PFSK-1 (cell line): ENCODE measurements at regions not wholly inside any gene's neighbourhood (a gene's known extent, or its start where the extent isn't known, plus 50 kb on each side); places are given as distances from the start of the nearest gene placed in this dataset.

ENCODE experiments used
- FOXP2 ChIP-seq: optimal IDR thresholded peaks from 2 replicates; pipeline ENCODE3; 2011; ENCODE audit warnings: borderline replicate concordance, control low read depth, inconsistent platforms; ENCODE audit not compliant: insufficient read depth; ENCODE audit errors: extremely low read length, extremely low read depth
- POLR2AphosphoS5 ChIP-seq: IDR thresholded peaks from 2 replicates; pipeline ENCODE4 v1.6.1; 2012; ENCODE audit warnings: low read depth, mild to moderate bottlenecking, control low read depth, low read length, moderate library complexity
- SIN3A ChIP-seq: IDR thresholded peaks from 2 replicates; pipeline ENCODE4 v1.6.1; 2012; ENCODE audit warnings: mild to moderate bottlenecking, low read length, moderate library complexity, borderline replicate concordance; ENCODE audit not compliant: insufficient read depth
- TAF1 ChIP-seq: IDR thresholded peaks from 2 replicates; pipeline ENCODE4 v1.6.1; 2012; ENCODE audit warnings: low read length, control low read depth, borderline replicate concordance; ENCODE audit not compliant: insufficient read depth

DNA sequence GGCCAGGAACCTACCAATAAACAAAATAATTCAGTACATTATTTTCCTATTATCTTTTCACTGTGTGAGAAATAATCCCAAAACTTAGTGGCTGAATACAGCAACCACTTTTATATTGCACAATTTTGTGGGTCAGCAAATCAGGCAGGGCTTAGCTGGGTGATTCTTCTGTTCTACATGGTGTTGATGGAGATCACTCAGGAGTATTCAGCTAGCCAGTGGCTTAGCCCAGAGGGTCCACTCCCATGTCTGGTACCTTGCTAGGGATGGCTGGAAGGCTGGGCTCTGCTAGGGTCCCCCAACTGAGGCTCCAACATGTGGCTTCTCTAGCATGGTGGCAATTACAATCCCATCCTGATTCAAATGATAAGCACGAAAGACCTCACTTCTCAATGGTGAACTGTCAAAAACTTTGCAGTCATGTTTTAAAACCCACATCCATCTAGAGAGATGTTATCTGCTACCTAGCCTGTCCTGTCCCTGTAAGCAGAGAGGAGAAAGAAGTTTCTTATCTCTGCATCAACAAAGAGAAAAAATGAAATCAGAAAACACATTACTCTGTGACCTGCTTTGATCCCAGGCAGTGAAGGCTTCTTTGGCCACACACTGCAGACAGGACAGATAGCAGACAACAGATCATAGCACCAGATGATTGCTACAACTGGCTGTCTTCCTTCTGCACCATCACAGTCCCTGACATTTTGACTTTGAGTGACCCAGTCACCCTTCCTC, 51.0 kb upstream of the MYL2 start:
- TF ChIP-seq POLR2AphosphoS5 (no peak), TAF1 (no peak), SIN3A (no peak), FOXP2 (no peak)
